22Rv1 (cell line): ENCODE measurements at regions not wholly inside any gene's neighbourhood (a gene's known extent, or its start where the extent isn't known, plus 50 kb on each side); places are given as distances from the start of the nearest gene placed in this dataset.

ENCODE experiments used
- ZFX ChIP-seq: fragments of 450-650 bp; IDR thresholded peaks from 2 replicates; pipeline ENCODE4 v1.6.1; 2017; ENCODE audit warnings: antibody characterized with exemption, borderline replicate concordance
- TF ChIP-seq, protein P1 (sequence below): fragments of 450-650 bp; IDR thresholded peaks from 2 replicates; pipeline ENCODE4 v1.5.1; 2017; ENCODE audit warnings: mild to moderate bottlenecking

- TF ChIP-seq, protein P1, sequence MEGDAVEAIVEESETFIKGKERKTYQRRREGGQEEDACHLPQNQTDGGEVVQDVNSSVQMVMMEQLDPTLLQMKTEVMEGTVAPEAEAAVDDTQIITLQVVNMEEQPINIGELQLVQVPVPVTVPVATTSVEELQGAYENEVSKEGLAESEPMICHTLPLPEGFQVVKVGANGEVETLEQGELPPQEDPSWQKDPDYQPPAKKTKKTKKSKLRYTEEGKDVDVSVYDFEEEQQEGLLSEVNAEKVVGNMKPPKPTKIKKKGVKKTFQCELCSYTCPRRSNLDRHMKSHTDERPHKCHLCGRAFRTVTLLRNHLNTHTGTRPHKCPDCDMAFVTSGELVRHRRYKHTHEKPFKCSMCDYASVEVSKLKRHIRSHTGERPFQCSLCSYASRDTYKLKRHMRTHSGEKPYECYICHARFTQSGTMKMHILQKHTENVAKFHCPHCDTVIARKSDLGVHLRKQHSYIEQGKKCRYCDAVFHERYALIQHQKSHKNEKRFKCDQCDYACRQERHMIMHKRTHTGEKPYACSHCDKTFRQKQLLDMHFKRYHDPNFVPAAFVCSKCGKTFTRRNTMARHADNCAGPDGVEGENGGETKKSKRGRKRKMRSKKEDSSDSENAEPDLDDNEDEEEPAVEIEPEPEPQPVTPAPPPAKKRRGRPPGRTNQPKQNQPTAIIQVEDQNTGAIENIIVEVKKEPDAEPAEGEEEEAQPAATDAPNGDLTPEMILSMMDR: no peak
- TF ChIP-seq ZFX: no peak
Observed at GRCh38 chr11:69977951-69978350, 100.2 kb upstream of the ANO1 start.
